Fibroblast of pulmonary artery (primary cell): ENCODE measurements at regions not wholly inside any gene's neighbourhood (a gene's known extent, or its start where the extent isn't known, plus 50 kb on each side); places are given as distances from the start of the nearest gene placed in this dataset.

Experiments
- DNase-seq: peaks from one replicate; pipeline ENCODE4 v3.0.0-alpha.2; 2010; ENCODE audit warnings: low read depth
- H3K4me3 ChIP-seq: replicated peaks from 2 replicates; pipeline ENCODE4 v1.5.1; 2011; ENCODE audit warnings: low read depth, mild to moderate bottlenecking, control low read depth, low read length, moderate library complexity
- TF ChIP-seq, protein P1 (sequence below): IDR thresholded peaks from 2 replicates; pipeline ENCODE4 v1.5.1; 2011; ENCODE audit warnings: mild to moderate bottlenecking, control low read depth, low read length, inconsistent platforms; ENCODE audit errors: missing control alignments

DNA sequence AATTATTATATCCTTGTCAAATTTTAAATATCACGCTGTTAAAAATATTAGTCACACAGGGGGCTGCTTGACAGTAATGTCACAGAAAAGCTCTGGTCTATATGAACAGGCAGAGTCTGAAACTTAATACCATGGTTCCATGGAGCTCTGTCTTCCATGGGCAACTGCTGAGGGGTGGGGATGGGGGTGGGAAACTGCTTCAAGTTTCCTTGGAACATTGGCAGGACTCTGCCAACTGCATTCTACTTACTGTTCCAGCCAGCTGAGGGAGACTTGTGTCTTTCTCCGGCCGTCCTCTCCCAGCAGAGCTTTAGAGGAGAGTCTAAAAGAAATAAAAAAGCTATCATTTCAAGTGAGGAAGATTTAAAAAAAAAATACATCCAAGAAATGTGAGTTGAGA lies 348.7 kb downstream of the ZIC1 start:
- no peak for DNase-seq
- no peak overlapping the region for H3K4me3 ChIP-seq
- TF ChIP-seq, protein P1, sequence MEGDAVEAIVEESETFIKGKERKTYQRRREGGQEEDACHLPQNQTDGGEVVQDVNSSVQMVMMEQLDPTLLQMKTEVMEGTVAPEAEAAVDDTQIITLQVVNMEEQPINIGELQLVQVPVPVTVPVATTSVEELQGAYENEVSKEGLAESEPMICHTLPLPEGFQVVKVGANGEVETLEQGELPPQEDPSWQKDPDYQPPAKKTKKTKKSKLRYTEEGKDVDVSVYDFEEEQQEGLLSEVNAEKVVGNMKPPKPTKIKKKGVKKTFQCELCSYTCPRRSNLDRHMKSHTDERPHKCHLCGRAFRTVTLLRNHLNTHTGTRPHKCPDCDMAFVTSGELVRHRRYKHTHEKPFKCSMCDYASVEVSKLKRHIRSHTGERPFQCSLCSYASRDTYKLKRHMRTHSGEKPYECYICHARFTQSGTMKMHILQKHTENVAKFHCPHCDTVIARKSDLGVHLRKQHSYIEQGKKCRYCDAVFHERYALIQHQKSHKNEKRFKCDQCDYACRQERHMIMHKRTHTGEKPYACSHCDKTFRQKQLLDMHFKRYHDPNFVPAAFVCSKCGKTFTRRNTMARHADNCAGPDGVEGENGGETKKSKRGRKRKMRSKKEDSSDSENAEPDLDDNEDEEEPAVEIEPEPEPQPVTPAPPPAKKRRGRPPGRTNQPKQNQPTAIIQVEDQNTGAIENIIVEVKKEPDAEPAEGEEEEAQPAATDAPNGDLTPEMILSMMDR, result no peak

DNA sequence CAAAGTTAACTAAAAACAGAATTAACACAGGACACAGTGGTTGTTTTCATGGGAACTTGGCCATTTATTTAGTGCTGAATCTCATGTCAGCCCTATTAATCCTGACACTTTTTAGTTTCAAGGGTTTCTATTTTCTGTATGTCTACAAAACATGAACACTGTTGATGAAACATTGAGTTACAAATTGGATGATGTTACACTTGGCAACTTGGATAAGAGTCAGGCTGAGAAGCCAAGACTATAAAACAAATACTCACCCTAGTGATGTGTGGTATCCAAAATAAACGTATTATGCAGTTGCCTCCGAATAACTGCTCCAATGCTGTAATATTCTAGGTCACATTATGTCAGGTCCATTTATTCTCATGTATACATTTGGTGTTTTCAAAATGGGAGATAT lies 349.6 kb downstream of the ZIC1 start:
- H3K4me3 ChIP-seq, result no peak overlapping the region
- DNase-seq, result no peak
- TF ChIP-seq, protein P1, result no peak

DNA sequence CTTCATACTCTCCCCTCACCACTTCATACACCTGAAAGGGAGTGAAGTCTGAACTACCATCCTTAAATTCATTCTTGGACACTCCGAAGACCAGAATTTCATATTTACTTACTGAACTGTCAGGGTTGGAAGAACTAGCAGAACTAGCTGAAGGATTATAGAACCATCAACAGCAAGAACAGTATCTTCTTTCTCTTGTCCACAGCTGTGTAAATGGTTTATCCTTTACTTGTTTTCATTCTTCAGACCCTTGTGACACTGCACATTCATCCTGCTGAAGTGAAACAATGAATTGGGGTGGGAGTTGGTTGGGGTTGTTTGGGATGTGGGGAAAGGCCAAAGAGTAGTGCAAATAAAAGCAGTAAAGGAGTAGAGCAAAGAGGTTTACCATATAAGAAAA lies 350.9 kb downstream of the ZIC1 start:
- no peak for DNase-seq
- TF ChIP-seq, protein P1, result no peak
- H3K4me3 ChIP-seq, result no peak overlapping the region

DNA sequence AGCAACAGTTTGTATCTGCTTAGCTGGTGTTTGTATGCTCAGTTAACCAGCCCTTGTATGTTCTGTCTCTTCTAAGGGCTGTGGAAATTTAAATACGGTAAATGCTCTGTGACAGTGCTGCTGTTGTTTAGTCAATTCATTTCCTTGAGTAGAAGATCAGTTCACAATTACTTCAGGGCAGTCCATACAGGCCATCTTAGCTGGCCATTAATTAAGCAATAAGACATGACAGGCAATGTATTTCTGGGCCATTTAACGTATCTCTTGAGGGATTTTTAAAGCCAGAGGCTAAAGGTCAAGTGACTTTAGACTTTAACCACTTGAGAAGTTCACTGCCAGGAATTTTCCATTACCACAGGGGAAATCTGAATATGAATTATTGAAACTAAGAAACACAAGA lies 351.8 kb downstream of the ZIC1 start:
- TF ChIP-seq, protein P1, result no peak
- DNase-seq, result no peak
- no peak overlapping the region for H3K4me3 ChIP-seq

DNA sequence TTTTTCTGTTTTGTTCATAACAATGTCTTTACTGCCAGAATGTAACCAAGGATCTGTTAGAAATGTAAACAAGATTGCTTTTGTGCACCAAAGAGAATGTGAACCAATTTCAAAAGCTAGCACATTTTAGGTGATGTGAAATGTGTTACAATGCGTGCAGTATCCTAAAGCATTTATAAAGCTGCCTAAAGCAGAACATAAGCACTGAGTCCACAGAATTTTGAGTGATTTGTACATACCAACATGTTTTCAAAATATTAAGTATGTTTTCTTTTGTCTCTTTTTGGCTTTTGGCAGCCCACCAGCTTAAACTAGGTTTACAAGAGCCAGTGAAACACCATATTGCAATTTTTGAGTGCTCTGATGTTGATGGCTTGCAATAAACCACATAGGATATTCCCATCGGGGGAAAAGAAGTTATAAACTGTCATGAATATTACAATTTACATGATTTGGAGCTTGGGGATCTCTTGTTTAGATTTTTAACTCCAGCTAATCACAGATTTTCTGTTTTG lies 364.0 kb downstream of the ZIC1 start:
- DNase-seq, result no peak
- TF ChIP-seq, protein P1, result no peak
- no peak overlapping the region for H3K4me3 ChIP-seq

DNA sequence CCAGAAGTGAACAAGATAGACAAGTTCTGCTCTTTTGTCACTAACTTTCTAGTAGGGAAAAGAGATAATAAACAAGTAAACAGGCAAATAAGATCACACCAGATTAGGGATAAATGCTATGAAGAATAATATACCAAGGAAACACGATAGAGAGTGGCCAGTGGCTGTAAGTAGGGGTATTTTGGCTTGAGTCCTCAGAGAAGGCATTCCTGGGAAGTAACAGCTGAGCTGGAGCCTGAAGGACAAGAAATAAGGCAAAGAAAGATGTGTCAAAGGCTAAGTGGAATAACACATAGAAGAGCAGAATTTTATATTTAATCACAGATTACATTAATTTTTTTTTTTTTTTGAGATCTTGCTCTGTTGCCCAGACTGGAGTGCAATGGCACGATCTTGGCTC lies 366.2 kb downstream of the ZIC1 start:
- no peak overlapping the region for H3K4me3 ChIP-seq
- DNase-seq, result no peak
- TF ChIP-seq, protein P1, result no peak

DNA sequence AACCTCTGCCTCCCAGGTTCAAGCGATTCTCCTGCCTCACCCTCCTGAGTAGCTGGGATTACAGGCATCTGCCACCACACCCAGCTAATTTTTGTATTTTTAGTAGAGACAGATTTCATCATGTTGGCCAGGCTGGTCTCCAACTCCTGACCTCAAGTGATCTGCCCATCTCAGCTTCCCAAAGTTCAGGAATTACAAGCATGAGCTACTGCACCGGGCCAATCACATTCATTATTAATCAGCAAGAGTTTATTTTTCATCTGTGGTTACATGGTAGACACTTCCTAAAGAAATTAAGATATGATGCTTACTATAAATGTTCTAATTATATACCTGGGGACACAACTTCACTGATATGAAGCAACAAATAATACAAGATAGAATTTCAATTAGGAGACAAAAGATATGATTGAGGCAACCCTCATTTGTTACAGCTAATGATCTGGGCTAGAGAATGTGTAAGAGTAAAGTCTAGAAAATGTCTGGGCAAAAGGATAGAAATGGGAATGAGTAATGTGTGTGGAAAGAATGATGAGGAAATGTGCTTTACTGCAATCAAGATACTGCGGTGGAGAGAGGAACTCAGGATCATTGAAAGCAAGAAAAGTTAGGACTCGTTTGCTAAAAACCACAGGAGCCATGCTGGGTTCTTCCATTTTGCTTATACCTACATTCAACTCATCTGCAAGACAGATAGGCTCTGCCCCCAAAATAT lies 366.8 kb downstream of the ZIC1 start:
- DNase-seq, result peak; percentile 9
- TF ChIP-seq, protein P1, result no peak
- no peak overlapping the region for H3K4me3 ChIP-seq
